Upper lobe of left lung (tissue), 6 donors: ENCODE measurements at regions not wholly inside any gene's neighbourhood (a gene's known extent, or its start where the extent isn't known, plus 50 kb on each side); places are given as distances from the start of the nearest gene placed in this dataset.
"Not testable (repeated sequence)": the region's sequence is repeated elsewhere in the genome, so short reads cannot be mapped to it uniquely, and the experiment has no call there.

Experiments
- ATAC-seq, 2 donors: fragments of 200-7000 bp; cut with Tn5 transposase; one replicate each; pipeline ENCODE4 v1.9.1; 2022; ENCODE audit warnings: mild to moderate bottlenecking in 2 of 2, moderate library complexity in 2 of 2; ENCODE audit not compliant: low FRiP score in 2 of 2
- DNase-seq, 2 donors: peaks; one replicate each; pipeline ENCODE4 v3.0.0-alpha.2; 2019 to 2020
- H3K27ac ChIP-seq, 4 donors: fragments of 200-600 bp; sonication (generic); one replicate each; pipeline ENCODE4 v1.5.1; 2016 to 2019
- H3K27me3 ChIP-seq, 4 donors: fragments of 200-600 bp; sonication (generic); one replicate each; pipeline ENCODE4 v1.5.1; 2017 to 2019
- H3K36me3 ChIP-seq, 4 donors: fragments of 200-600 bp; sonication (generic); one replicate each; pipeline ENCODE4 v1.5.1; 2016 to 2019
- H3K4me1 ChIP-seq, 4 donors: fragments of 200-600 bp; sonication (generic); one replicate each; pipeline ENCODE4 v1.5.1; 2018 to 2019
- H3K4me3 ChIP-seq, 4 donors: fragments of 200-600 bp; sonication (generic); one replicate each; pipeline ENCODE4 v1.5.1; 2017 to 2019; ENCODE audit warnings: mild to moderate bottlenecking in 2 of 4, moderate library complexity in 1 of 4
- H3K9me3 ChIP-seq, 4 donors: fragments of 200-600 bp; sonication (generic); one replicate each; pipeline ENCODE4 v1.5.1; 2018 to 2019
- CTCF ChIP-seq, 6 experiments: fragments of 450-650 bp in 4 of 6; fragments of 200-600 bp in 2 of 6; sonication (generic) in 2 of 6; IDR thresholded peaks; one replicate each; pipeline ENCODE4 v1.5.1; 2016 to 2019; ENCODE audit warnings: antibody characterized with exemption in 6 of 6
- EP300 ChIP-seq, 4 donors: sonication (generic); formaldehyde crosslinking; IDR thresholded peaks; one replicate each; pipeline ENCODE4 v1.5.1; 2017; ENCODE audit warnings: antibody characterized with exemption in 4 of 4, control low read depth in 2 of 4
- POLR2A ChIP-seq, 4 donors: fragments of 450-650 bp; IDR thresholded peaks; one replicate each; pipeline ENCODE4 v1.5.1; 2016 to 2017; ENCODE audit warnings: antibody characterized with exemption in 4 of 4, mild to moderate bottlenecking in 2 of 4
- POLR2AphosphoS5 ChIP-seq, 2 donors: sonication (generic); formaldehyde crosslinking; IDR thresholded peaks; one replicate each; pipeline ENCODE4 v1.5.1; 2017; ENCODE audit warnings: antibody characterized with exemption in 2 of 2
- WGBS, 2 donors: methylation state at CpG; one replicate each; pipeline ENCODE4 v1.1.5; 2017 to 2018; 5-methylcytosine and 5-hydroxymethylcytosine counted together
- donor health status: DM: no; HTN: no; CAD: no; lungs with moderate emphysema.
- donor health status: DM: no; HTN: yes; CAD: no; lungs with severe emphysema.

- H3K4me3 ChIP-seq, H3K27ac ChIP-seq, ATAC-seq, H3K36me3 ChIP-seq, DNase-seq, H3K9me3 ChIP-seq, H3K27me3 ChIP-seq, H3K4me1 ChIP-seq: not testable (repeated sequence)
- 25 to 26% methylated on average over 1 of the region's 1 CpG for WGBS, 2 donors
Measured at GRCh38 chr6:58067867-58068548, 750.6 kb downstream of the PRIM2 start.

- no peak for ATAC-seq
Measured at GRCh38 chr6:58073263-58073662, 755.8 kb downstream of the PRIM2 start.

GRCh38 chr6:58090067-58090466 is 772.6 kb downstream of the PRIM2 start:
- not testable (repeated sequence) for H3K36me3 ChIP-seq, ATAC-seq

More at GRCh38 chr6:58073263-58073662, 755.8 kb downstream of the PRIM2 start:
- TF ChIP-seq CTCF (IDR thresholded peaks at IDR 0.05) (no peak), POLR2AphosphoS5 (IDR thresholded peaks at IDR 0.05) (no peak), EP300 (IDR thresholded peaks at IDR 0.05) (no peak), POLR2A (IDR thresholded peaks at IDR 0.05) (no peak)
- Histone ChIP-seq H3K4me1 (no peaks in the 10 kb centered on the region), H3K9me3 (no peaks in the 10 kb centered on the region), H3K27me3 (no peaks in the 10 kb centered on the region), H3K27ac (no peak overlapping the region), H3K36me3 (no peaks in the 10 kb centered on the region), H3K4me3 (no peak overlapping the region)
- WGBS, 2 donors: 90 to 98% methylated on average over 20 to 23 of the region's 23 CpGs
- peak in 1 of 2 donors; percentile 66 for DNase-seq

GRCh38 chr6:58097251-58097650 is 779.8 kb downstream of the PRIM2 start:
- DNase-seq, H3K9me3 ChIP-seq, H3K36me3 ChIP-seq, ATAC-seq, H3K27ac ChIP-seq, H3K27me3 ChIP-seq, H3K4me1 ChIP-seq, H3K4me3 ChIP-seq: not testable (repeated sequence)

More at GRCh38 chr6:58090067-58090466, 772.6 kb downstream of the PRIM2 start:
- WGBS, 2 donors: 33 to 35% methylated on average over 2 of the region's 2 CpGs
- not testable (repeated sequence) for H3K4me3 ChIP-seq, H3K27me3 ChIP-seq, DNase-seq, H3K4me1 ChIP-seq, H3K9me3 ChIP-seq, H3K27ac ChIP-seq

- Histone ChIP-seq H3K4me3 (no peak overlapping the region), H3K27ac (no peak overlapping the region), H3K9me3 (no peaks in the 10 kb centered on the region), H3K36me3 (no peaks in the 10 kb centered on the region), H3K27me3 (no peaks in the 10 kb centered on the region), H3K4me1 (no peaks in the 10 kb centered on the region)
- TF ChIP-seq CTCF (IDR thresholded peaks at IDR 0.05): no peak
- no peak for TF ChIP-seq POLR2A (IDR thresholded peaks at IDR 0.05)
- no peak for TF ChIP-seq POLR2AphosphoS5 (IDR thresholded peaks at IDR 0.05)
- no peak for TF ChIP-seq EP300 (IDR thresholded peaks at IDR 0.05)
- DNase-seq (no peak), ATAC-seq (no peak)
- WGBS, 2 donors: 23 to 31% methylated on average over 3 of the region's 3 CpGs
Measured at GRCh38 chr6:58113960-58114359, 796.5 kb downstream of the PRIM2 start.

- DNase-seq, H3K4me3 ChIP-seq, H3K36me3 ChIP-seq, H3K4me1 ChIP-seq, H3K27ac ChIP-seq, H3K9me3 ChIP-seq, ATAC-seq, H3K27me3 ChIP-seq: not testable (repeated sequence)
- 73 to 79% methylated on average over 1 of the region's 1 CpG for WGBS, 2 donors
Measured at GRCh38 chr6:58117162-58117561, 799.7 kb downstream of the PRIM2 start.

- not testable (repeated sequence) for ATAC-seq, H3K27me3 ChIP-seq, H3K4me1 ChIP-seq, H3K27ac ChIP-seq, DNase-seq, H3K36me3 ChIP-seq, H3K4me3 ChIP-seq, H3K9me3 ChIP-seq
- 81 to 83% methylated on average over 3 of the region's 3 CpGs for WGBS, 2 donors
Measured at GRCh38 chr6:58121616-58122015, 804.2 kb downstream of the PRIM2 start.

- ATAC-seq: not testable (repeated sequence)
- WGBS, 2 donors: 46 to 59% methylated on average over 2 of the region's 2 CpGs
Measured at GRCh38 chr6:58123770-58124169, 806.3 kb downstream of the PRIM2 start.

GRCh38 chr6:58128549-58128948 is 811.1 kb downstream of the PRIM2 start:
- not testable (repeated sequence) for H3K9me3 ChIP-seq, H3K36me3 ChIP-seq, H3K4me1 ChIP-seq, H3K4me3 ChIP-seq, H3K27ac ChIP-seq, ATAC-seq, H3K27me3 ChIP-seq, DNase-seq
- 59 to 71% methylated on average over 2 of the region's 2 CpGs for WGBS, 2 donors

More at GRCh38 chr6:58123770-58124169, 806.3 kb downstream of the PRIM2 start:
- not testable (repeated sequence) for H3K4me1 ChIP-seq, H3K9me3 ChIP-seq, H3K4me3 ChIP-seq, H3K27ac ChIP-seq, H3K36me3 ChIP-seq, DNase-seq, H3K27me3 ChIP-seq

GRCh38 chr6:58129098-58129497 is 811.7 kb downstream of the PRIM2 start:
- not testable (repeated sequence) for H3K9me3 ChIP-seq, H3K36me3 ChIP-seq, H3K4me1 ChIP-seq, H3K27ac ChIP-seq, H3K27me3 ChIP-seq, H3K4me3 ChIP-seq, ATAC-seq, DNase-seq
- WGBS, 2 donors: 5 to 15% methylated on average over 1 of the region's 1 CpG

- not testable (repeated sequence) for H3K36me3 ChIP-seq, H3K9me3 ChIP-seq, H3K4me3 ChIP-seq, H3K27me3 ChIP-seq, H3K4me1 ChIP-seq, ATAC-seq, H3K27ac ChIP-seq, DNase-seq
- 81% methylated on average over 2 of the region's 2 CpGs for WGBS, 2 donors
Measured at GRCh38 chr6:58139746-58140145, 822.3 kb downstream of the PRIM2 start.
